GM13976 (cell line): ENCODE measurements at regions not wholly inside any gene's neighbourhood (a gene's known extent, or its start where the extent isn't known, plus 50 kb on each side); places are given as distances from the start of the nearest gene placed in this dataset.

ENCODE experiments used
- DNase-seq: peaks from one replicate; pipeline ENCODE4 v3.0.0; 2012; ENCODE audit warnings: low spot score
- in situ Hi-C: fragments of 300-500 bp; cut with MboI; formaldehyde crosslinking; loops from one replicate; pipeline ENCODE4 v1.12.0; 2022; ENCODE audit warnings: low sequenced_read_pairs, mixed read lengths, inconsistent platforms; ENCODE audit not compliant: unreplicated experiment
- TF ChIP-seq, protein P1 (sequence below): IDR thresholded peaks from 2 replicates; pipeline ENCODE4 v1.5.1; 2012; ENCODE audit warnings: borderline replicate concordance, mild to moderate bottlenecking; ENCODE audit not compliant: insufficient read depth; ENCODE audit errors: extremely low read depth, missing control alignments, control extremely low read depth

DNA sequence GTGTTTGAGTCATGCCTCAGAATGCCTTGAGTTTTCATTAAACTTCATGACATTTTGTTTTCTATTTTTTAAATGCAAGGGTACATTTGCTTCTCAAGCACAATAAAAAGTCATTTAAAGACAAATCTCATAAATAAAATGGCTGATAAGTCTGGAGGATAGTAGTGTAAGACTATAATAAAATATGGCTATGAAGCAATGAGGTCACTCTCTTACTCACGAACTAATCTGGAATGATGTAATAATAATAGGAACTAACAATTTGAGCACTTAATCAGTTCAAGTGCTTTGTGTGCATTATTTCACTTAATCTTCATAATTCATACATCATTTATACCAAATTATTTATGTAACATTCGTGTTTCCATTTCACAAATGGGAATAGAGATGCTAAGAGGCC lies 149.3 kb upstream of the CTTNBP2 start:
- in situ Hi-C loops: no loop called here
- TF ChIP-seq, protein P1, sequence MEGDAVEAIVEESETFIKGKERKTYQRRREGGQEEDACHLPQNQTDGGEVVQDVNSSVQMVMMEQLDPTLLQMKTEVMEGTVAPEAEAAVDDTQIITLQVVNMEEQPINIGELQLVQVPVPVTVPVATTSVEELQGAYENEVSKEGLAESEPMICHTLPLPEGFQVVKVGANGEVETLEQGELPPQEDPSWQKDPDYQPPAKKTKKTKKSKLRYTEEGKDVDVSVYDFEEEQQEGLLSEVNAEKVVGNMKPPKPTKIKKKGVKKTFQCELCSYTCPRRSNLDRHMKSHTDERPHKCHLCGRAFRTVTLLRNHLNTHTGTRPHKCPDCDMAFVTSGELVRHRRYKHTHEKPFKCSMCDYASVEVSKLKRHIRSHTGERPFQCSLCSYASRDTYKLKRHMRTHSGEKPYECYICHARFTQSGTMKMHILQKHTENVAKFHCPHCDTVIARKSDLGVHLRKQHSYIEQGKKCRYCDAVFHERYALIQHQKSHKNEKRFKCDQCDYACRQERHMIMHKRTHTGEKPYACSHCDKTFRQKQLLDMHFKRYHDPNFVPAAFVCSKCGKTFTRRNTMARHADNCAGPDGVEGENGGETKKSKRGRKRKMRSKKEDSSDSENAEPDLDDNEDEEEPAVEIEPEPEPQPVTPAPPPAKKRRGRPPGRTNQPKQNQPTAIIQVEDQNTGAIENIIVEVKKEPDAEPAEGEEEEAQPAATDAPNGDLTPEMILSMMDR: no peak
- no peak for DNase-seq

DNA sequence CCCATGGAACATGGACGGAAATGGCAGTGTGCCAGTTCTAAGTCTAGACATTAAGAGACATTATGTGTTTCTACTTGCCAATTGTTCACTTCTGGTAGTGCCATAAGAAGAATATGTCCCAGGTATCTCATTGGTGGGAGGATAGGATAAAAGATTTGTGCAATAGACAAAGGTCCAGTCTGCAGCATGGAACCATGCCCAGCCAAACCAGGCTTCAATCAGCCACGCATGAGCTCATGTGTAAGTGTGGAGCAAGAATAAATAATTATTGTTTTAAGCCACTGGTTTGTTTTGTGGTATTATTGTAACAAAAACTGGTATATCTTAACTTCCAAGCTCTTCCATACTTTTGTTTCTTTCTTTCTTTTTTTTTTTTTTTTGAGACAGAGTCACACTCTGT lies 153.6 kb upstream of the CTTNBP2 start:
- in situ Hi-C loops: no loop called here
- DNase-seq: no peak
- TF ChIP-seq, protein P1: no peak

DNA sequence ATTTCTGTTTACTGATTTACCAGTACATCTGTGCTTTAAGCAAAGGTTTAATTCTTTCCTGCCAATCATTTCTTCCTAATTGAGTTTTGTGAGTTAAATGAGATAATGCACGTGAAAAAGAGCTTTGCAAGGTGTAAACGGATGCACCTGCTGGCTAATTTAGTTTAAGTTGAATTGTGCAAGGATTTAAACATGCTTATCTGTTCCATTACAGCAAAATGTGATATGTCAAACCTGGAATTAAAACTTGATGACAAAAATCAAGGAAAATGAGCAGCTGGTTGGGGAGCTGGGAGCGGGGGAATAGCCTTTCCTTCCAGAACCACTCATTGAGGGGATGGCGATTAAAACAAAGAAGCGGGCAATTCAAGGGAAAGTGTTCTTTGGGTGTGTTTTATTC lies 155.0 kb upstream of the CTTNBP2 start:
- in situ Hi-C loops: no loop called here
- TF ChIP-seq, protein P1: no peak
- no peak for DNase-seq

DNA sequence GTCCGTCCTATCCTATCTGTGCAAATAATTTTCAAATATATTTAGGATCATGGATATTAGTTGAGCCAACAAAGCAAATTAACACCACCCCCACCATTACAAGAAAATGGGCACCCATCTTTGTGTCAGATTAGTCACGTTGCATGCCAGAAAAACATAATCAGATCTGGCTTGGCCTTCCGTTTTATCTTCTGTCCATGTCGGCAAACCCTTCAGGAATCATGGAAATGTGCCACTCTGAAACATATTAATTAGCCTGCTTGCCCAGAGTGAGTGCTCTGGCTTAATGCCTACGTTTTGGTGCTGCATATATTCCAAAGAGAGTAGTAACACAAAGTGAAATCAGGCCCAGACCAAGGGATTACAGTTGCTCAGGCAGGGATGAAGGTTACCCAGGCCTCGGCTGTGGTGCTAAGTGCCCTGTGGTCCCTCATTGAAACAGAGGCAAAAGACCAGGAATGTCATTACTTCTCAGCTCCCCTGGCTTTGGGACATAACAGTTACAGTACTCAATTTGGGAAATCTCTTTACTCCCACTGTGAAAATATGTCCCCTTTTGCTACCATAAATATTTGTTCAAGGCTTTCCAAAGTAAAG lies 154.0 kb upstream of the LSM8 start:
- TF ChIP-seq, protein P1: no peak
- in situ Hi-C loops: no loop called here
- no peak for DNase-seq

DNA sequence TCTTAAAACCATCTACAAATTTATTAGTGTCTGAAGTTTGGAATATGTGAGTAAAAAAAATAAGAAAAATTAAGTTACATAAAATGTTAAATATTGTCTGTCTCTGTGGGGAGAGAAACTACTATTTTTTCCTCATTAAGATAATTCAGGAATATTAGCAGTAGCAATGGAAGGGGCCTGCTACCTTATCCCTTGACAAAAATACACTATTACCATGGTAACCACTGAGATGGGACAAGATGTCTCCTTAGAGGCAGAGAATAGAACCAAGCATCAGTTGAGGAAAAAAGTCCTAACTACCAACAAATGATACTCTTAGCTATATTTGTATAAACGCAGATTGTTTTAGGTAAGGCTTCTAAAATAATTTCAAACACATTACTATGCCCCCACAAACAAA lies 150.7 kb upstream of the LSM8 start:
- DNase-seq: no peak
- TF ChIP-seq, protein P1: no peak
- in situ Hi-C loops: no loop called here

DNA sequence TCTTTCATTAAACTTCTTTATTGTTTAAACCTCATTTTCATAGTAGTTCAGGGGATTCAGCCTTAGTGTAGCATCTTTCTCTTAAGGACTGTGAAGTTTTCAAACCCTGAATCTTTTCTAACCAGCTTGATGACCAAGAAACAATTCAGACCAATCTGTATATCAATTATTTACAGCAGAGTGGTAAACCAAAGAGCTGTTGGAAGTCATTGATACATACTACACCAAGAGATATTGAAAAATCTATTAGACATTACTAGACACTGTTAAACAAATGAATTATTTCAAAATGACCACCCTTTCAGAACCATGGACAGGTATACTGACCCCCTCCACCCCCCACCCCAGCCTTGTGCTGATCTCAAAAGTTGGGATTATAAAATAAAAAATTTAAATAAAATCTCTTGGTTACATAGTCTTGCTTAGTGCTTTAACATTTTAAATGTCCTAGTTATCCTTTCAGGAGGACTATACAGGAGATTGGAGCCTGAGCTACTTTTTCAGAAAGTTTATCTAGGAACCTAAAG lies 143.9 kb upstream of the LSM8 start:
- TF ChIP-seq, protein P1: no peak
- in situ Hi-C loops: no loop called here
- DNase-seq: no peak
